H7 (cell line): ENCODE measurements at regions not wholly inside any gene's neighbourhood (a gene's known extent, or its start where the extent isn't known, plus 50 kb on each side); places are given as distances from the start of the nearest gene placed in this dataset.
"Not testable (repeated sequence)": the region's sequence is repeated elsewhere in the genome, so short reads cannot be mapped to it uniquely, and the experiment has no call there.

ENCODE experiments used
- DNase-seq: peaks from one replicate; pipeline ENCODE4 v3.0.0; 2012
- H3K27me3 ChIP-seq: 2 replicates; pipeline ENCODE4 v1.6.0; 2011; ENCODE audit warnings: mild to moderate bottlenecking, low read length; ENCODE audit not compliant: control insufficient read depth, insufficient read depth
- H3K36me3 ChIP-seq: replicated peaks from 2 replicates; pipeline ENCODE4 v1.5.1; 2011; ENCODE audit warnings: low read length; ENCODE audit not compliant: control insufficient read depth, insufficient read depth
- H3K4me3 ChIP-seq: 2 replicates; pipeline ENCODE4 v1.5.1; 2011; ENCODE audit warnings: low read depth, mild to moderate bottlenecking, control low read depth, low read length, moderate library complexity; ENCODE audit not compliant: insufficient read depth

GRCh38 chr6:151690768-151691562 is 116.5 kb upstream of the ESR1 start:
- DNase-seq, result no peak
- Histone ChIP-seq H3K36me3 (no peaks in the 10 kb centered on the region), H3K4me3 (no peak overlapping the region), H3K27me3 (no peaks in the 10 kb centered on the region)

- Histone ChIP-seq H3K27me3 (no peaks in the 10 kb centered on the region), H3K36me3 (no peaks in the 10 kb centered on the region), H3K4me3 (no peak overlapping the region)
- no peak for DNase-seq
Measured at GRCh38 chr6:151692216-151692615, 115.3 kb upstream of the ESR1 start.

- no peak for DNase-seq
- H3K4me3 ChIP-seq, result no peak overlapping the region
Measured at GRCh38 chr6:151693366-151693765, 114.1 kb upstream of the ESR1 start.

GRCh38 chr6:151695156-151695555 is 112.3 kb upstream of the ESR1 start:
- no peaks in the 10 kb centered on the region for H3K36me3 ChIP-seq
- H3K27me3 ChIP-seq, result no peaks in the 10 kb centered on the region
- DNase-seq, result no peak
- H3K4me3 ChIP-seq, result no peak overlapping the region

More at GRCh38 chr6:151693366-151693765, 114.1 kb upstream of the ESR1 start:
- Histone ChIP-seq H3K36me3 (no peaks in the 10 kb centered on the region), H3K27me3 (no peaks in the 10 kb centered on the region)

DNA sequence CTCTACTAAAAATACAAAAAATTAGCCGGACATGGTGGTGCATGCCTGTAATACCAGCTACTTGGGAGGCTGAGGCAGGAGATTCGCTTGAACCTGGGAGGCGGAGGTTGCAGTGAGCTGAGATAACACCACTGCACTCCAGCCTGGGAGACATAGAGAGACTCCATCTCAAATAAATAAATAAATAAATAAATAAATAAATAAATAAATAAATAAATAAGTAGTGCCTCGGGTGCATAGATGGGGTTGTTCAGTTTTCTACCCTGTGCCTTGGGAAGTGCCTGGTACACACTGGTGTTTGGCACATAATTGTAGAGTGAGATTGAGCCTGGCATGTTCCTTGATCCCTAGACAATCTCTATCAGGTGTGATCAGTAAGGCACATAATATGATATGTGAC is 111.2 kb upstream of the ESR1 start:
- H3K27me3 ChIP-seq, H3K4me3 ChIP-seq, DNase-seq: not testable (repeated sequence)

GRCh38 chr6:151698931-151699700 is 108.4 kb upstream of the ESR1 start:
- Histone ChIP-seq H3K27me3 (no peaks in the 10 kb centered on the region), H3K36me3 (no peaks in the 10 kb centered on the region), H3K4me3 (no peak overlapping the region)
- DNase-seq, result no peak

More for the DNA sequence above, 111.2 kb upstream of the ESR1 start:
- not testable (repeated sequence) for H3K36me3 ChIP-seq

GRCh38 chr6:151699719-151700118 is 107.8 kb upstream of the ESR1 start:
- Histone ChIP-seq H3K27me3 (no peaks in the 10 kb centered on the region), H3K4me3 (no peak overlapping the region), H3K36me3 (no peaks in the 10 kb centered on the region)
- no peak for DNase-seq

DNA sequence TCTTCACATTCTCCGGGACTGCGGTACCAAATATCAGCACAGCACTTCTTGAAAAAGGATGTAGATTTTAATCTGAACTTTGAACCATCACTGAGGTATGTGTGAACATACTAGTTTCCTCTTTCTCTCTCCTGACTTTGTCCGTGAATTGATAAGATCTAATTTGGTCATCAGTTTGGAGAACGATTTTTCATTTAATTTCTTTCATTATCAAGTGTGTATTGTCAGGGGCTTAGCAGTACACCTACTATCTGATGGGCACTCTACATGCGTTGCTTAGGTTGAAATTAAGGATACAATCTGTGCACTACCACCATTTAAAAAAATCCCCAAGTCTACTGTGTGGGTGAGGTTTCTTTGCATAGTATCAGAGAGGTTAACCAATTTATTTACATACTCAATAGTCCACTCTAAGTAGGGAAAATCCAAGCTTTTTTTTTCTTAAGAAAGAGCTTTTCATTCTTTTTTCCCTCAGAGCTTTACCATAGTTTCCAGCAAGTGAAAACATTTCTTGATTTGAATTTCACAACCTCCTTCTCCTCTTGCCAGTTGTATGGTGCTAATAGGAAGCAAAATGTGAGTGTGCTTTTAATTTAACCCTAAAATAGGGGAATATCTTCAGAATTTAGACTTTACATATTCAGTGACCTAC is 105.4 kb upstream of the ESR1 start:
- no peak for DNase-seq
- no peaks in the 10 kb centered on the region for H3K27me3 ChIP-seq
- no peaks in the 10 kb centered on the region for H3K36me3 ChIP-seq
- H3K4me3 ChIP-seq, result no peak overlapping the region

- Histone ChIP-seq H3K27me3 (no peaks in the 10 kb centered on the region), H3K36me3 (no peaks in the 10 kb centered on the region), H3K4me3 (no peak overlapping the region)
- no peak for DNase-seq
Measured at GRCh38 chr6:151702851-151703658, 104.4 kb upstream of the ESR1 start.

DNA sequence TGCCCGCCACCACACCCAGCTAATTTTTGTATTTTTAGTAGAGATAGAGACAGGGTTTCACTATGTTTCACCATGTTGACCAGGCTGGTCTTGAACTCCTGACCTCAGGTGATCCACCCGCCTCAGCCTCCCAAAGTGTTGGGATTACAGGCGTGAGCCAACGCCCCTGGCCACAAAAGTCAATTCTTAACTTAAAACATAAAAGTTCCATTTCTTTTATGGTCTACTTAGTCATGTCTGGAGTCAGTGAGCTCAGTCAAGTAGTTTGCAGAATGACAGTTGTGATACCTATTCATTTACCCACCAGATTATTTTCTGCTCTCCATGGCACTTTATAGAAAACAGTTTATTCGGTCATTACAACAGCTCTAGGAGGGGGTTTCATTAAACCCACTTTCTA is 103.1 kb upstream of the ESR1 start:
- no peaks in the 10 kb centered on the region for H3K36me3 ChIP-seq
- no peak for DNase-seq
- no peak overlapping the region for H3K4me3 ChIP-seq
- H3K27me3 ChIP-seq, result no peaks in the 10 kb centered on the region

DNA sequence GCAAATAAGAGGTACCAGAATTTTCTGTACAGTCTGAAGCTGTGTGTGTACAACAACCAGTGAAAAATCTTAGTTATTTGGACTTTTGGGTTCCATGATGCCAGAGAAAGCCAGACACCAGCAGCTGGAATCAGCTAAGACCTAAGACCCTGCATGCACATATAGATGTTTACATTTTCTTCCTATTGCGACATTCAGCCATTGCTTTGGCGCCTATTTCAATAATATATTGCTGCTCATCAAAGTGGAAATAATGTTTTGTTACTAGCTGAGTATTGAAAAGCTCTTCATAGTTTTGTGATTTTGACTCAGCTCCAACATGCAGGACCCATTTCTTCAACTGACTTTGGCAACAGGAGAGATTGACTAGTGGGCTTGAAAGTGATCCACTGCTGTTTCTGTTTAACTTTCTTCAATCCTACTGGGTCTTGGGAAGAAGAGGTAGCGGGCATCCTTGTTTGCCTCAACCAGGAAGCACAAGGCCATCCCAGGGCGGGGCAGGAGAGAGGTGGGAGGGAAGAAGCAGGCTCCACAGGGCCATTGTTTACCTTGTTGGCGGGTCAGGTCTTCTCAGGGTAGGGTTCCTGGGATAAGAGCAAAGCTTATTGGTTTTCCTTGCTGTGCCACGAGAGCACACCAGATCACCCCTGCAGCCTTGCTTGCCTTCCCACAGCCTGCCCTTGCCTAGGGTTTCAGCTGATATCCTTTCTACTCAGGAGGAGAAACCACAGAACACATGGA is 101.3 kb upstream of the ESR1 start:
- DNase-seq, result no peak
- no peaks in the 10 kb centered on the region for H3K27me3 ChIP-seq
- H3K4me3 ChIP-seq, result no peak overlapping the region
- H3K36me3 ChIP-seq, result no peaks in the 10 kb centered on the region

DNA sequence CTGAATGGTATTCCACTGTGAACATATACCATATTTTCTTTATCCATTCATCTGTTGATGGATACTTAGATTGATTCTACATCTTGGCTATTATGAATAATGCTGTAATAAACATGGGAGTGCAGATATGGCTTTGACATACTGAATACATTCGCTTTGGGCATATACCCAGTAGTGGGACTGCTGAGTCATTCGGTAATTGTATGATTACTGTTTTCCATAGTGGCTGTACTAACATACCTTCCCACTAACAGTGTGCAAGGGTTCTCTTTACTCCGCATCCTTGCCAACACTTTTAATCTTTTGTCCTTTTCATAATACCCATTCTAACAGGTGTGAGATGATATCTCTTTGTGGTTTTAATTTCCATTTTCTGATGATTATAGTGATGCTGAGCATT is 98.2 kb upstream of the ESR1 start:
- Histone ChIP-seq H3K27me3 (no peaks in the 10 kb centered on the region), H3K36me3 (no peaks in the 10 kb centered on the region), H3K4me3 (no peak overlapping the region)
- DNase-seq, result no peak

GRCh38 chr6:151716526-151716932 is 91.0 kb upstream of the ESR1 start:
- Histone ChIP-seq H3K36me3 (no peaks in the 10 kb centered on the region), H3K4me3 (no peak overlapping the region), H3K27me3 (no peaks in the 10 kb centered on the region)
- DNase-seq, result no peak

DNA sequence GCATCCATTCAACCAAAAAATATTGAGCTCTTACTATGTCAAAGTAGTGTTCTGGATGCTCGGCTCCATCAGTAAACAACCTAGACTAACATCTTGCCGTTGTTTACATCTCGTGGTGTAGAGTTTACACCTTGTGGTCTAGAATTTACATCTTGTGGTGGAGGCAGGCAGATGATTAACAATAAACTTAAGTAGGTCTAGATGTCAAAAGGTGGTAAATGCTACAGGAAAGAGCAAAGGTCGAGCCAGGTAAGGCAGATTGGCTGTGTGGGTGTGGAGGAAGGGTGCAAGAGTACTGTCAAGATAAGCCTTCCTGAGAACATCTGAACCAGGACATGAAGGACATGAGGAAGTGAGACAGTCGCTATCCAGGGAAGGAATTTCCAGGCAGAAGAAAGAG is 88.4 kb upstream of the ESR1 start:
- Histone ChIP-seq H3K27me3 (no peaks in the 10 kb centered on the region), H3K4me3 (no peak overlapping the region), H3K36me3 (no peaks in the 10 kb centered on the region)
- DNase-seq, result no peak
